K562 (cell line): ENCODE measurements at regions not wholly inside any gene's neighbourhood (a gene's known extent, or its start where the extent isn't known, plus 50 kb on each side); places are given as distances from the start of the nearest gene placed in this dataset.

Experiments used
- ATAC-seq: fragments of 200-7000 bp; cut with Tn5 transposase; 3 replicates; pipeline ENCODE4 v1.9.1; 2020; ENCODE audit warnings: moderate library complexity
- BruUV-seq: library from RNA; stranded (reverse); fragments of 400-500 nt; replicated peaks from 2 replicates; lab custom pipeline; 2021; lab: Mats Ljungman, UMichigan
- CTCF ChIA-PET: fragments of 300-600 bp; formaldehyde crosslinking; extraction: SDS; loops from one replicate; lab custom pipeline; 2021; ENCODE audit warnings: low intra/inter-chr PET ratio; lab: Yijun Ruan, JAX
- POLR2A ChIA-PET: fragments of 300-600, 350-650 bp; sonication (Branson Sonifier 250); formaldehyde crosslinking; extraction: SDS; loops from one replicate; lab custom pipeline; 2021; ENCODE audit warnings: antibody characterized with exemption, inconsistent platforms; lab: Yijun Ruan, JAX
- DNase-seq, 4 experiments: peaks; one replicate each; pipeline versions ENCODE4 v3.0.0 to v3.0.0-alpha.2; 2011 to 2018; ENCODE audit warnings: low spot score in 3 of 4, mixed read lengths in 3 of 4; ENCODE audit errors: extremely low read depth in 1 of 4
- FAIRE-seq: peaks from 2 replicates; lab custom pipeline; 2011; peaks lifted over from hg19 to GRCh38; lab: Jason Lieb, UNC
- H2AFZ ChIP-seq: 2 replicates; pipeline ENCODE4 v1.6.0; 2011; ENCODE audit warnings: low read depth, low read length, control low read depth, inconsistent platforms
- H3K27ac ChIP-seq: fragments of 200-600 bp; 3 replicates; pipeline ENCODE4 v1.8.0; 2011; ENCODE audit warnings: low read depth, mild to moderate bottlenecking, control low read depth, inconsistent platforms, low read length, moderate library complexity, mixed read lengths; ENCODE audit errors: extremely low read depth
- H3K27me3 ChIP-seq, 2 experiments: fragments of 300-600 bp in 1 of 2; 2 replicates in 1 of 2; 3 replicates in 1 of 2; pipeline versions ENCODE4 v1.6.0 to v1.8.0; 2011; ENCODE audit warnings: inconsistent platforms in 2 of 2, low read length in 2 of 2, mild to moderate bottlenecking in 1 of 2, mixed read lengths in 1 of 2, moderate library complexity in 1 of 2; ENCODE audit not compliant: control insufficient read depth in 2 of 2, insufficient read depth in 2 of 2
- H3K36me3 ChIP-seq: fragments of 300-600 bp; 3 replicates; pipeline ENCODE4 v1.8.0; 2011; ENCODE audit warnings: mild to moderate bottlenecking, low read length, inconsistent platforms; ENCODE audit not compliant: control insufficient read depth, insufficient read depth
- H3K4me1 ChIP-seq, 2 experiments: fragments of 200-600 bp in 1 of 2; replicated peaks in 1 of 2; 2 replicates in 1 of 2; 3 replicates in 1 of 2; pipeline versions ENCODE4 v1.5.1 to v1.8.0; 2011; ENCODE audit warnings: inconsistent platforms in 2 of 2, low read length in 2 of 2, mild to moderate bottlenecking in 1 of 2, mixed read lengths in 1 of 2, moderate library complexity in 1 of 2; ENCODE audit not compliant: control insufficient read depth in 2 of 2, insufficient read depth in 2 of 2
- H3K4me2 ChIP-seq: 2 replicates; pipeline ENCODE4 v1.6.1; 2011; ENCODE audit warnings: low read length, control low read depth, inconsistent platforms, mixed read lengths; ENCODE audit not compliant: insufficient read depth
- H3K4me3 ChIP-seq: fragments of 200-600 bp; sonication (generic), shearing (Covaris generic); 2 replicates; pipeline ENCODE4 v1.5.1; 2016; ENCODE audit warnings: control low read depth, inconsistent platforms
- H3K79me2 ChIP-seq: fragments of 200-600 bp; 3 replicates; pipeline ENCODE4 v1.8.0; 2011; ENCODE audit warnings: low read length, inconsistent platforms; ENCODE audit not compliant: control insufficient read depth, insufficient read depth
- H3K9ac ChIP-seq, 2 experiments: 2 replicates each; pipeline versions ENCODE4 v1.6.0 to v1.6.1; 2011; ENCODE audit warnings: low read depth in 2 of 2, low read length in 2 of 2, control low read depth in 1 of 2, inconsistent platforms in 1 of 2, mild to moderate bottlenecking in 1 of 2, mixed read lengths in 1 of 2; ENCODE audit not compliant: insufficient read depth in 1 of 2
- H3K9me1 ChIP-seq: one replicate; pipeline ENCODE4 v1.6.0; 2011; ENCODE audit warnings: inconsistent platforms, mild to moderate bottlenecking, low read length, moderate library complexity; ENCODE audit not compliant: control insufficient read depth, insufficient read depth
- H3K9me3 ChIP-seq: replicated peaks from 2 replicates; pipeline ENCODE4 v1.5.1; 2011; ENCODE audit warnings: low read depth, low read length, inconsistent platforms; ENCODE audit not compliant: control insufficient read depth, insufficient read depth
- H4K20me1 ChIP-seq: replicated peaks from 2 replicates; pipeline ENCODE4 v1.6.1; 2011; ENCODE audit warnings: low read length, inconsistent platforms, mixed read lengths; ENCODE audit not compliant: control insufficient read depth, insufficient read depth
- ESRRB ChIP-seq: fragments of 250-450 bp; sonication (Bioruptor Pico); IDR thresholded peaks from 2 replicates; pipeline ENCODE4 v1.5.0; 2020; ENCODE audit warnings: mild to moderate bottlenecking, moderate library complexity, borderline replicate concordance
- EWSR1 ChIP-seq: fragments of 450-650 bp; IDR thresholded peaks from 2 replicates; pipeline ENCODE4 v1.6.1; 2018; ENCODE audit warnings: borderline replicate concordance, mild to moderate bottlenecking, low read depth, moderate library complexity; ENCODE audit not compliant: partially characterized antibody
- FOS ChIP-seq: IDR thresholded peaks from 3 replicates; pipeline ENCODE4 v1.6.1; 2011; ENCODE audit not compliant: insufficient read length; ENCODE audit errors: extremely low read depth
- MCM7 ChIP-seq, 2 experiments: fragments of 450-650 bp; IDR thresholded peaks; 2 replicates each; pipeline ENCODE4 v1.6.1; 2016 to 2018
- NFATC3 ChIP-seq: fragments of 450-650 bp; IDR thresholded peaks from 2 replicates; pipeline ENCODE4 v1.6.1; 2017; ENCODE audit warnings: mild to moderate bottlenecking
- PHF20 ChIP-seq: fragments of 450-650 bp; IDR thresholded peaks from 2 replicates; pipeline ENCODE4 v1.6.1; 2018; ENCODE audit not compliant: partially characterized antibody
- PHF21A ChIP-seq: fragments of 450-650 bp; IDR thresholded peaks from 2 replicates; pipeline ENCODE4 v1.6.1; 2017; ENCODE audit warnings: low read depth, borderline replicate concordance
- RBFOX2 ChIP-seq: fragments of 200-400 bp; formaldehyde crosslinking; IDR thresholded peaks from 2 replicates; pipeline ENCODE4 v1.6.1; 2017; ENCODE audit warnings: low read depth, mild to moderate bottlenecking, low read length, moderate library complexity
- RCOR1 ChIP-seq, 2 experiments: IDR thresholded peaks; 2 replicates each; pipeline ENCODE4 v1.6.1; 2012; ENCODE audit warnings: low read depth in 2 of 2, low read length in 2 of 2, borderline replicate concordance in 1 of 2, improper control_type of control experiment in 1 of 2
- SRSF1 ChIP-seq: fragments of 200-400 bp; formaldehyde crosslinking; IDR thresholded peaks from 2 replicates; pipeline ENCODE4 v1.6.1; 2017; ENCODE audit warnings: mild to moderate bottlenecking, low read depth, low read length, moderate library complexity
- ZNF77 ChIP-seq: fragments of 250-450 bp; sonication (Bioruptor Pico); IDR thresholded peaks from 2 replicates; pipeline ENCODE4 v1.5.0; 2020
- WGBS: fragments of 100-300 bp; shearing (Covaris generic); methylation state at CpG from one replicate; pipeline ENCODE4 v1.1.6; 2016; ENCODE audit warnings: low coverage, mixed read lengths; ENCODE audit not compliant: insufficient coverage; ENCODE audit errors: missing lambda C conversion rate; 5-methylcytosine and 5-hydroxymethylcytosine counted together
- in situ Hi-C: fragments of 300-500 bp; cut with MboI; formaldehyde crosslinking; loops from 4 replicates; pipeline ENCODE4 v1.15.0; 2018; ENCODE audit warnings: inconsistent platforms, mixed read lengths
- intact Hi-C: fragments of 100-400 bp; cut with micrococcal nuclease; formaldehyde crosslinking; loops from 2 replicates; pipeline ENCODE4 v1.14.2; 2022
- TF ChIP-seq, protein P1 (sequence below): fragments of 450-650 bp; formaldehyde crosslinking; IDR thresholded peaks from 2 replicates; pipeline ENCODE4 v1.4.0; 2020; ENCODE audit warnings: mild to moderate bottlenecking, moderate library complexity
- TF ChIP-seq, protein P2 (sequence below): sonication (generic); formaldehyde crosslinking; IDR thresholded peaks from 2 replicates; pipeline ENCODE4 v1.8.1; 2023; ENCODE audit warnings: mild to moderate bottlenecking, missing genetic modification reagents, moderate library complexity

- WGBS = 6% methylated on average over 6 of the region's 6 CpGs
- no TSS peak for BruUV-seq
- Histone ChIP-seq H3K27ac (no peak overlapping the region), H3K9ac (no peak overlapping the region), H3K27me3 (no peaks in the 10 kb centered on the region), H3K79me2 (no peaks in the 10 kb centered on the region), H4K20me1 (no peaks in the 10 kb centered on the region), H3K4me3 (no peak overlapping the region), H3K36me3 (no peaks in the 10 kb centered on the region), H3K4me1 (no peaks in the 10 kb centered on the region), H2AFZ (no peak overlapping the region), H3K9me1 (no peaks in the 10 kb centered on the region), H3K9me3 (no peaks in the 10 kb centered on the region), H3K4me2 (no peak overlapping the region)
- FAIRE-seq (no peak), ATAC-seq (no peak), DNase-seq (no peak)
- ChIA-PET CTCF (no interaction called here), POLR2A (no interaction called here)
- intact Hi-C loops = no loop called here
- in situ Hi-C loops = no loop called here
- TF ChIP-seq MCM7 (IDR thresholded peaks at IDR 0.05) (no peak), PHF21A (no peak), SRSF1 (no peak), NFATC3 (no peak), FOS (no peak), EWSR1 (no peak), PHF20 (no peak), ESRRB (CRISPR knock-in tag) (no peak), RCOR1 (IDR thresholded peaks at IDR 0.05; ENCODE audit: borderline replicate concordance in 1 of 2, low read depth in 2 of 2, low read length in 2 of 2) (no peak), ZNF77 (CRISPR knock-in tag) (no peak), RBFOX2 (no peak)
- TF ChIP-seq, protein P1, sequence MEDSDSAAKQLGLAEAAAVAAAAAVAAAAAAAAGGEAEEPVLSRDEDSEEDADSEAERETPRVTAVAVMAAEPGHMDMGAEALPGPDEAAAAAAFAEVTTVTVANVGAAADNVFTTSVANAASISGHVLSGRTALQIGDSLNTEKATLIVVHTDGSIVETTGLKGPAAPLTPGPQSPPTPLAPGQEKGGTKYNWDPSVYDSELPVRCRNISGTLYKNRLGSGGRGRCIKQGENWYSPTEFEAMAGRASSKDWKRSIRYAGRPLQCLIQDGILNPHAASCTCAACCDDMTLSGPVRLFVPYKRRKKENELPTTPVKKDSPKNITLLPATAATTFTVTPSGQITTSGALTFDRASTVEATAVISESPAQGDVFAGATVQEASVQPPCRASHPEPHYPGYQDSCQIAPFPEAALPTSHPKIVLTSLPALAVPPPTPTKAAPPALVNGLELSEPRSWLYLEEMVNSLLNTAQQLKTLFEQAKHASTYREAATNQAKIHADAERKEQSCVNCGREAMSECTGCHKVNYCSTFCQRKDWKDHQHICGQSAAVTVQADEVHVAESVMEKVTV = no peak
- TF ChIP-seq, protein P2, sequence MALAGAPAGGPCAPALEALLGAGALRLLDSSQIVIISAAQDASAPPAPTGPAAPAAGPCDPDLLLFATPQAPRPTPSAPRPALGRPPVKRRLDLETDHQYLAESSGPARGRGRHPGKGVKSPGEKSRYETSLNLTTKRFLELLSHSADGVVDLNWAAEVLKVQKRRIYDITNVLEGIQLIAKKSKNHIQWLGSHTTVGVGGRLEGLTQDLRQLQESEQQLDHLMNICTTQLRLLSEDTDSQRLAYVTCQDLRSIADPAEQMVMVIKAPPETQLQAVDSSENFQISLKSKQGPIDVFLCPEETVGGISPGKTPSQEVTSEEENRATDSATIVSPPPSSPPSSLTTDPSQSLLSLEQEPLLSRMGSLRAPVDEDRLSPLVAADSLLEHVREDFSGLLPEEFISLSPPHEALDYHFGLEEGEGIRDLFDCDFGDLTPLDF (CRISPR knock-in tag) = no peak
Observed at GRCh38 chr19:27876976-27877512, 1335.9 kb downstream of the UQCRFS1 start.
